HEK293 (cell line): ENCODE measurements at regions not wholly inside any gene's neighbourhood (a gene's known extent, or its start where the extent isn't known, plus 50 kb on each side); places are given as distances from the start of the nearest gene placed in this dataset.

Experiments used
- CTCF ChIP-seq: fragments of 450-650 bp; formaldehyde crosslinking; IDR thresholded peaks from 2 replicates; pipeline ENCODE4 v1.5.1; 2016; ENCODE audit warnings: missing biosample characterization, missing genetic modification characterization
- KLF10 ChIP-seq: fragments of 450-650 bp; IDR thresholded peaks from 2 replicates; pipeline ENCODE4 v1.5.1; 2018; ENCODE audit warnings: missing biosample characterization, mild to moderate bottlenecking, missing genetic modification characterization
- REST ChIP-seq: fragments of 450-650 bp; formaldehyde crosslinking; IDR thresholded peaks from 2 replicates; pipeline ENCODE4 v1.5.1; 2016; ENCODE audit warnings: missing biosample characterization, missing genetic modification characterization
- ZBTB21 ChIP-seq: fragments of 450-650 bp; formaldehyde crosslinking; IDR thresholded peaks from 2 replicates; pipeline ENCODE4 v1.5.1; 2017; ENCODE audit warnings: missing biosample characterization, missing genetic modification characterization
- ZBTB7A ChIP-seq: fragments of 450-650 bp; formaldehyde crosslinking; IDR thresholded peaks from 2 replicates; pipeline ENCODE4 v1.5.1; 2016; ENCODE audit warnings: low read depth, missing biosample characterization, missing genetic modification characterization
- ZEB2 ChIP-seq: fragments of 450-650 bp; formaldehyde crosslinking; IDR thresholded peaks from 2 replicates; pipeline ENCODE4 v1.5.1; 2016; ENCODE audit warnings: missing biosample characterization, missing genetic modification characterization
- ZNF175 ChIP-seq: fragments of 450-650 bp; formaldehyde crosslinking; IDR thresholded peaks from 2 replicates; pipeline ENCODE4 v1.5.1; 2016; ENCODE audit warnings: missing biosample characterization, missing genetic modification characterization
- ZNF423 ChIP-seq: fragments of 450-650 bp; formaldehyde crosslinking; IDR thresholded peaks from 2 replicates; pipeline ENCODE4 v1.5.1; 2016; ENCODE audit warnings: missing biosample characterization, missing genetic modification characterization
- ZNF514 ChIP-seq: fragments of 450-650 bp; formaldehyde crosslinking; IDR thresholded peaks from 2 replicates; pipeline ENCODE4 v1.5.1; 2016; ENCODE audit warnings: missing biosample characterization, missing genetic modification characterization
- ZNF623 ChIP-seq: fragments of 450-650 bp; formaldehyde crosslinking; IDR thresholded peaks from 2 replicates; pipeline ENCODE4 v1.5.1; 2016; ENCODE audit warnings: missing biosample characterization, missing genetic modification characterization
- ZNF76 ChIP-seq: fragments of 450-650 bp; formaldehyde crosslinking; IDR thresholded peaks from 2 replicates; pipeline ENCODE4; 2016; ENCODE audit warnings: low read depth, missing biosample characterization, missing genetic modification characterization, borderline replicate concordance

- no peak for TF ChIP-seq ZNF423 (tag by site-specific recombination)
- no peak for TF ChIP-seq ZNF623 (tag by site-specific recombination)
- TF ChIP-seq CTCF (tag by site-specific recombination), result no peak
- TF ChIP-seq ZNF175, result no peak
- no peak for TF ChIP-seq ZBTB7A (tag by site-specific recombination)
- TF ChIP-seq ZNF76 (tag by site-specific recombination), result no peak
- no peak for TF ChIP-seq KLF10 (tag by site-specific recombination)
- no peak for TF ChIP-seq ZEB2 (tag by site-specific recombination)
- TF ChIP-seq ZNF514 (tag by site-specific recombination), result no peak
- no peak for TF ChIP-seq REST (tag by site-specific recombination)
- TF ChIP-seq ZBTB21, result no peak
These were observed 190.3 kb upstream of the SLC24A3 start for GRCh38 chr20:19022118-19022575.
